G401.6 (cell line): ENCODE measurements at regions not wholly inside any gene's neighbourhood (a gene's known extent, or its start where the extent isn't known, plus 50 kb on each side); places are given as distances from the start of the nearest gene placed in this dataset.
"Not testable (repeated sequence)": the region's sequence is repeated elsewhere in the genome, so short reads cannot be mapped to it uniquely, and the experiment has no call there.

Experiments used
- FAIRE-seq: peaks from 2 replicates; lab custom pipeline; 2012; peaks lifted over from hg19 to GRCh38; lab: Jason Lieb, UNC

DNA sequence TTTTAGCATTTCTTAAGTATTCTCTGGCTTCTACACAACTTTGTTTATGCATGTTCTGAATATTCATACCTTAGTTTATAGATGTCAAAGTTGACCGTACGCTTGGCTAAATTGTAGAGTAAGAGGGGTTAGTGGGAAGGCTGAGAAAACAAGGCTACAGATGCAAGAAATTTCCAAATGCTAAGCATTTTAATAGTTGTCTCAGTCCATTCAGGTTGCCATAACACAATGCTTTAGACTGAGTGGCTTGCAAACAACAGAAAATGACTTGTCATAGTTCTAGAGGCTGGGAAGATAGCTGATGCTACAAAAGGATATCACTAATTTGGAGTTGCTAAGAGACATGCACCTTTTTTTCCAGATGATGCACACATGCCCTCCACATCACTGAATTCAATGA lies 53.0 kb upstream of the C1QTNF3 start:
- FAIRE-seq = not testable (repeated sequence)

DNA sequence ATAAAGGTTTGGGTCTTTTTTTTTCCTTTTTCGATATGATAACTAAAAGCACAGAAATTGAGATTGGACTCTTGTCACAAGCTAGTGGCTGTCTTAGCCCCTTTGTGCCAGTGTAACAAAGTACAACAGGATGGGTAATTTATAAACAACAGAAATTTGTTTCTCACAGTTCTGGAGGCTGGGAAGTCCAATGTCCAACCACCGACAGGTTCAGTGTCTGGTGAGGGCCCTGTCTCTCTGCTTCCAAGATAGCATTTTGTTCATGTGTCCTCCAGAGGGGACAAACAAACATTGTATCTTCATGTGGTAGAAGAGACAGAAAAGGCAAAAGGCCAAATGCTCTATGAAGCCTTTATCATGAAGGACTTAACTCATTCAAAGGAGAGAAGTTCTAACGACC lies 56.9 kb upstream of the C1QTNF3 start:
- not testable (repeated sequence) for FAIRE-seq

GRCh38 chr5:34101567-34101966 lies 58.6 kb upstream of the C1QTNF3 start:
- FAIRE-seq = not testable (repeated sequence)

DNA sequence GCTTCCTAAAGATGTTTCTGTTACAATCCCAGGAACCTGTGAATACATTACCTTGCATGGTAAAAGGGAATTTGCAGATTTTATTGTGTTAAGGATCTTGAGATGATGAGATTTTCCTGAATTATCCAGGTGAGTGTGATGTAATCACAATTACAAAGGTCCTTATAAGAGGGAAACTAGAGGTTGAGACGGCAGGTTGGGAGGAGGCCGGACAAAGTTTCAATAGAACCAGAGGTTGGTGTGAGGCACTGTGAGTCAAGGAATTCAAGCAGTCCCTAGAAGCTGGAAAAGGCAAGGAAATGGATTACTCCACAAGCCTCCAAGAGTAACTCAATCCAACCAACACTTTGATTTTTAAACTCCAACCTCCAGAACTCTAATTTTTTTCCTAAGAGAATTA lies 65.9 kb upstream of the C1QTNF3 start:
- FAIRE-seq = not testable (repeated sequence)

GRCh38 chr5:34124280-34124679 lies 81.3 kb upstream of the C1QTNF3 start:
- not testable (repeated sequence) for FAIRE-seq

- FAIRE-seq = not testable (repeated sequence)
These were observed 82.3 kb upstream of the C1QTNF3 start for GRCh38 chr5:34125354-34125753.

DNA sequence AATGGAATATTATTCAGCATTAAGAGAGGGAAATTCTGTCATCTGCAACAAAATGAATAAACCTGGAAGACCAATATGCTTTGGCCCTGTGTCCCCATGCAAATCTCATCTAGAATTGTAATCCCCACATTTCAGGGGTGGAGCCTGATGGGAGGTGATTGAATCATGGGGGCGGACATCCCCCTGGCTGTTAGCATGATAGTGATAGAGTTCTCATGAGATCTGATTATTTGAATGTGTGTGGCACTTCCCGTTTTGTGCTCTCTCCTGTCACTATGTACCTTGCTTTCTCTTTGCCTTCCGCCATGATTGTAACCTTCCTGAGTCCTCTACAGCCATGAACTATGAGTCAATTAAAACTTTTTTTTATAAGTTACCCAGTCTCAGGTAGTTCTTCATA lies 83.7 kb upstream of the C1QTNF3 start:
- not testable (repeated sequence) for FAIRE-seq

- FAIRE-seq = not testable (repeated sequence)
These were observed 84.8 kb upstream of the C1QTNF3 start for GRCh38 chr5:34127818-34128217.

DNA sequence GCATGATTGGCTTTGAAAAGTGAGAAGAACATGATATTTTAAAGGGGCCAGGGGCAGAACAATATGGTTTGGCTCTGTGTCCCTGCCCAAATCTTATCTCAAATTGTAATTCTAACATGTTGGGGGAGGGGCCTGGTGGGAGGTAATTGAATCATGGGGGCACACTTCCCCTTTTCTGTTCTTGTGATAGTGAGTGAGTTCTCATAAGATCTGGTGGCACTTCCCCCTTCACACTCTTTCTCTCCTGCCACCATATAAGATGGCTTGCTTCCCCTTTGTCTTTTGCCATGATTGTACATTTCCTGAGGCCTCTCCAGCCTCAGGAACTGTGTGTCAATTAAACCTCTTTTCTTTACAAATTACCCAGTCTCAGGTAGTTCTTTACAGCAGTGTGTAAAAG lies 85.9 kb upstream of the C1QTNF3 start:
- not testable (repeated sequence) for FAIRE-seq

DNA sequence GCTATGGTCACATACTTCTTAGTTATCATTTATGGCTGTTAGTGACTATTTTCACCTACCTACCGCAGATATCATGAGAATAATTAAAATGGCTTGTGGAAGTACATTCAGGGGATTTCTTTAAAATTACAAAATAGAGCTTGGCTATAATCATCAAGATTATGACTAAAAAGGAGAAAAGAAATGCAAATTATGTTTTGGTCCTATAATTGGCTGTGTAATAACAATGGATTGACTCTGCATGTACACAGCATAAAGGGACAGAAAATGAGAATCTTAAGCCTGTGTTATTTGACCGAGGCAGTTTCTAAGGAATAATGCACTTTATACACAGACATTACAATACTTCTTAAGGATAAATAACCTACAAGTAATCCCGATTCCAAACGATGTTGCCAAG lies 112.0 kb upstream of the C1QTNF3 start:
- FAIRE-seq = not testable (repeated sequence)

- not testable (repeated sequence) for FAIRE-seq
These were observed 113.8 kb upstream of the C1QTNF3 start for GRCh38 chr5:34156703-34157414.

- not testable (repeated sequence) for FAIRE-seq
These were observed 117.9 kb upstream of the C1QTNF3 start for GRCh38 chr5:34160904-34161303.

- not testable (repeated sequence) for FAIRE-seq
These were observed 128.4 kb upstream of the C1QTNF3 start for GRCh38 chr5:34171398-34171797.

GRCh38 chr5:34179453-34180190 lies 136.6 kb upstream of the C1QTNF3 start:
- not testable (repeated sequence) for FAIRE-seq

- not testable (repeated sequence) for FAIRE-seq
These were observed 137.2 kb upstream of the C1QTNF3 start for GRCh38 chr5:34180225-34180624.

DNA sequence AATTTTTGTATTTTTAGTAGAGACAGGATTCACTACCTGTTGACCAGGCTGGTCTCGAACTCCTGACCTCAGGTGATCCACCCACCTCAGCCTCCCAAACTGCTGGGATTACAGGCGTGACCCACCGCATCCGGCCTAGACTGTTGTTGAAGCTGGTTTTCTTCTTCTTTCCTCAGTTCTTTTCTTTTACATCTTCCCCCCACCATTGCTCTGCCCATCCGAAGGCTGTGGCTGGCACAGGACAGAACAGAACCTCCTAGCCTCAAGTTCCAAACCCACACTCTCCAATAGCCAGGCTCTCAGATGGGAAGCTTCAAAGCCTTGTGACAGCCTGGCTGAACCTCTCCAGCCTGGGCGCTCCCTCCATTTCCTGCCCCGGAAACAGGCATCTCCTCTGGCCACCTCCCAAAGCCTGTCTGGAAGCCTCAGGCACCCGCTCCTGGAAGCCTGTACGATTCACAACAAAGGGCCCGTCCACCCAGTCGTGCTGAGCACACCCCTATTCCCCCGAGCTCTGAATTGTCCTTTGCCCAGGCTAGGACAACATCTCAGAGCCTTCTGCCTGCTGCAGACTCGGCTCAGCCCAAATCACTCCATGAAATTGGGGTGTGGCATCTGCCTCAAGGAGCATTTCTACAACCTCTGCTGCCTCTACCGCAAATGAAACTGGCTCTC lies 138.1 kb upstream of the C1QTNF3 start:
- FAIRE-seq = not testable (repeated sequence)

GRCh38 chr5:34185005-34185404 lies 142.0 kb upstream of the C1QTNF3 start:
- not testable (repeated sequence) for FAIRE-seq

DNA sequence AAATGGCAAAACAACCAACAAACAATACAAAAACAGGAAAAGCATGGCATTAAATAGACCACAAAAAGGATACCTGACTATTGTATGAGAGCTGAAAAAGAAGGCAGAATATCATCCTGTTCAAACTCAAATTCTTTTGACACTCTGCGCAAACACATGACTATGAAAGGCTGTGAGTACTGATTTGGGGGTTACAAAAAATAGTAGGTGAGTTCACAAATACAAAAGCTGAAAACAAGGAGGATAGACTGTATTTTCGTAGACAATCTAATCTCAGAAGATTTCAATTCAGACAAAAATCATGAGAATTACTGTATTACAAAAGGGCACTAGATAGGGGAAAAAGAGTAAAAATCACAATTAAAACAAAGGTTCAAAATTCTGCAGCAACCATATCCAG lies 142.6 kb upstream of the C1QTNF3 start:
- not testable (repeated sequence) for FAIRE-seq

GRCh38 chr5:34186108-34186507 lies 143.1 kb upstream of the C1QTNF3 start:
- not testable (repeated sequence) for FAIRE-seq

GRCh38 chr5:34186865-34187264 lies 143.9 kb upstream of the C1QTNF3 start:
- FAIRE-seq = not testable (repeated sequence)

GRCh38 chr5:34187441-34187840 lies 144.4 kb upstream of the C1QTNF3 start:
- FAIRE-seq = not testable (repeated sequence)

- FAIRE-seq = not testable (repeated sequence)
These were observed 145.2 kb upstream of the C1QTNF3 start for GRCh38 chr5:34188001-34188822.
